Central memory CD4-positive, alpha-beta T cell (primary cell): ENCODE measurements at regions not wholly inside any gene's neighbourhood (a gene's known extent, or its start where the extent isn't known, plus 50 kb on each side); places are given as distances from the start of the nearest gene placed in this dataset.

Experiments
- DNase-seq: peaks from one replicate; pipeline ENCODE4 v3.0.0; 2022

DNA sequence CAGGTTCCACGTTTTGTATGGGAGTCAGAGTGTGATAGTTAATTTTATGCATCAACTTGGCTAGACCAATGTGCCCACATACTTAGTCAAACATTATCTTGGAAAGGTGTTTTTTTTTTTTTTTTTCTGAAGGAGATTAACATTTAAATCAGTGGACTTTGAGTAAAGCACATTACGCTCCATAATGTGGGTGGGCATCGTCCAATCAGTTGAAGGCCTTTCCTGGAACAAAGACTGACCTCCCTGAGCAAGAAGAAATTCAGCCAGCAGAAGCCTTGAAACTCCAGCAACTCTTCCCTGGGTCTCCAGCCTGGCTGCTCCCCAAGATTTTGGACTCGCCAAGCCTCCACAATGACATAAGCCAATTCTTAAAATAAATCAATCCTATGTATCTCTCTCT, 711.4 kb downstream of the MTRR start:
- no peak for DNase-seq

DNA sequence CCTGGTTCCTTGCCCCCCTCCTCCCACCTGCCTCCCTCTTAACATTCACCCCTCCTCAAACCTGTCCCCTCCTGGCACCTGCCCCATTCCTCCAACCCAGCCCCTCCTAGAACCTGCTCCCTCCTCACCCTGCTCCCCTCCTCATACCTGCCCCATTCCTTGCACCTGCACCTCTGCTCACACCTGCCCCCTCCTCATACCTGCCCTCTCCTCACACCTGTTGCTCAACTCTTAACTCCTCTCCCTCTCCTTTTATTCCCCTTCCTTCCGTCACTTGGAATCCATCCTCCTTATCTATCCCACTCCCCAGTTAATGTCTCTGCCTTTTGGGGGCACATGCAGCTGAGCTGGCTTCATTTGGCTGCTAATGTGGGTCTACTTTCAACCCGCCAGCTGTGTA, 712.1 kb downstream of the MTRR start:
- DNase-seq = no peak

DNA sequence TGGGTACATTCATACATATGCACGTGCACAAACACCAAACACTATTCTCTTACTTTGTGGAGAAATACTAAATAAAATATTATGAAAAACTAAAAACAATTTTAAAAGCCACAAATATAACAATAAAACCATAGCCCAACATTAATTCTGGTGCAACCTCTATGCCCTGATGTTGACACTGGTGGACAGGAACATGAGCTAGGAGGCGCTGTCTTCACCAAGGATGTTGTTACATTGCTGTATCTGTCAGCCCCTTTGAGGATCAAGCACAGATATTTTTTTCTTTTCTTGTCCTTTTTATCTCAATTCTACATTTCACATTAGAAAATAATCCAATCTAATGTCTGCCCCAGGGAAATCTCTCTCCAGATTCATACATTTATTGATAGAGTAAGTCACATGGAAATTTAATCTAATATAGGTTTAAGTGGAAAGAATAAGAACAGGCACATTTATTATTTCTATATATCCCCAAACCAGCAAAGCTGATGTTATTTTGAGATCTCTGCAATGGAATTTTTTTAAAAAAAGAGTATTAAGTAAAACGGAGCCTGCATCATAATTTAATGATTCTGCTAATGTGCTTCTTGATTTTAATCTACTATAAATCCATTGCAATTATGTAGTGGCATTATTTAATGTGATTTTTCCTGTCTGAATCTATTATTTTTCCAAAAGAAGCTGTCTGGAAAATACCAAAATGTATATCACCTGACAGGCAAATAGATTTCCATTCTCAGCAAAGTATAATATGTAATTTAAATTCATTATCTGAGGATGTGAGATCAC, 716.5 kb downstream of the MTRR start:
- no peak for DNase-seq

DNA sequence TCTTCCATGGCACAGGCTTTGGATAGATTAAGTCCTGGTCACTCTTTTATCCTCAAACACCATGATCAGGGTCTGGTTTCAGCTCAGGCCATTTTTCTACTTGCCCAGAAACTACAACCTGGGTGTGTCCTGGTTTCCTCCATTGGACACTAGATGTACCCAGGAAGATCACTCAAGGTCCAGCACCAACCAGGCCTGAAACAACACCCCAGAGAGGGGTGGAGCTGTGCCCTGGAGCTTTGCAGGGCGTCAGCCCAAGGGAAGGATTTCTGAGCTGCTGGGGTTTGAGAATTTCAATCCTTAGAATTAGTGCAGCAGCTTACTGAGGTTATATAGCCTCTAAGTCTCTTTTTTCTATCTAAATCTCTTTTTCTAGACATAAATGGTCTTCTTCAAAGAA, 722.0 kb downstream of the MTRR start:
- no peak for DNase-seq

DNA sequence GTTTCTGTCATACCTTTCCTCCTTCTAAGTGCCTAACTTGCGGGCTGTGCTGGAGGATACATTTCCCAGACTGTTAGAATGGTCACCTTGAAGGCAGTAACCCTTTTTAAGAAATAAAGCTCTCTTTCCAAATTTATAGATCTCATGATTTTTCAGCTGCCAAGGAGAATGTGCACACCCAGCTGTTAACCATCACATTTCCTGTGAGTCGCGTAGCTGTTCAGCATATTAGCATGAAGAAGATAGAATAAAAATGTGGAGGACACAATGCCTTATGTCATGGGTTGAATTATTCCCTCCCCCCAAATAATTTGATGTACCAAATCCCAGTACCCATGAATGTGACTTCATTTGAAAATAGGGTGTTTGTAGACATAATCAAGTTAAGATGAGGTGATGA, 729.4 kb downstream of the MTRR start:
- no peak for DNase-seq

DNA sequence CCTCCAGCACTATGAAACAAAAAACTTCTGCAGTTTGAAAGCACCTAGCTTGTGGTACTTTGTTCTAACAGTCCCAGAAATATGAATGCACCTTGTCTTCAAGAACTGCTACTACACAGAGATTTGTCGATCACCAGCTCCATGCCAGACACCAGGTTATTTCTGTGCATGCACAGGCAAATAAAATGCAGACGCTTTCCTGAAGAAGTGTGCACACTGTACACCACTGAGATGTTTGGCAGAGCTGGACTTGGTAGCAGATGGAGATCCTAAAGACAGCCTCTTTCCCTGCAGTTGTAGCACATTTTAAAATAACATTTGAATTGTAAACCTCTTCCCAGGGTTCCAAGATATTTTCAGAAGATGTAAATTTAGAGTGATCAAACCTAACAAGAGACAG, 730.0 kb downstream of the MTRR start:
- no peak for DNase-seq

DNA sequence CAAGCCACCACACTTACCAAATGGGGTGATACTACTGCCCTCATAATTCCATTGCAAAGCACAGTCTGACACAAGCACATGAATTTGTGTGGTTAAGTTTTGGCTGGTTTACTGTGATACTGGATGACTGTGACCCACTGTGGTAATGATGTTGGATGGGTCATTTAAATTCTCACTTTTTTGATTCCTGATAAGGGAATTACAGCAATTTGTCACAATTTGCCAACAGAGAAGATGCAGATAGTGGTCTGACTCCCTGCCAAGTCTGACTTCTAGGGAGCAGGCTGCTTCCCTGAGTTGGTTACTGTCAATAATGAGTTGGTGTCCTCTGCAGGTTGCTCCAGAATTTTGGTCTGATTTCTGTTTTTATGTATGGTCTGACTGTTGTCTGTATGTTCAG, 731.9 kb downstream of the MTRR start:
- DNase-seq = no peak

DNA sequence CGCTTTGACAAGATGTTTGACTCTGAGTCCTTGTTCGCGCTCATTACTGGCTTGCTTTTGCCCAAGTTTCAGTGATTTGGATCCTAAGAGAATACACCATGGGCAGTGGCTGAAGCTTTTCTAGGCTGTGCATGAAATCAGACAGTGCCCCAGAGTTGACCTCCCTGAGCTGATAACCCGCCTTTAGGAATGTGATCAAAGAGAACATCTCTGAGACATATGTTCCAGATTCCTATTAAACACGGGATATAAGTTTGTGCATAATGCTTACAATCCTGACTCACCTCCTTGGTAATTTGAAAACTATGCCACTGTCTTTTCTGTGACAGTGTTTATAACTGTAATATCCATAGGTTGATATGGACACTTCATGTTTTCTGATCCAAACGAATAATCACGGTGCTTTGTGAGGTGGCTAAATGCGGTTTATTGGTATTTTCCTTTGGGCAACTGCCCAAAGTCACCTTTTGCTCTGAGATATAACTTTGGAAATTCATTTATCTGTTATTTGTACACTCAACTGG, 732.9 kb downstream of the MTRR start:
- no peak for DNase-seq

DNA sequence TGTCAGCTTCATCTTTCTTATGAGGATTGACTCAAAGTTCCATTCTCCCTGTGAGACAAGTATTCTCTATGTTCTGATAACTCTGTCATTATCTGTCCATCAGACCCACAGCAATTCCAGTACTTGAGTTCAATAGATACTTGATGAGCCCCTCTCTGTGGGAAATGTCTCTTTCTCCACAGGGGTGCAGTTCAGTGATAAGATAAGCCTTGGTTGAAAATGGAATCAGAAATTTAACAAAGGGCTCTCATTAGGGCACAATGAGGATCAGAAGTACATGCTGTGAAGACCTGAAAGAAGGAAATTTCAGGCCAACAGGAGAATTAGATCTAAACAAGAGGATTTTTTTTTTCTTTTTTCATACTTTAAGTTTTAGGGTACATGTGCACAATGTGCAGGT, 737.3 kb downstream of the MTRR start:
- DNase-seq = no peak

DNA sequence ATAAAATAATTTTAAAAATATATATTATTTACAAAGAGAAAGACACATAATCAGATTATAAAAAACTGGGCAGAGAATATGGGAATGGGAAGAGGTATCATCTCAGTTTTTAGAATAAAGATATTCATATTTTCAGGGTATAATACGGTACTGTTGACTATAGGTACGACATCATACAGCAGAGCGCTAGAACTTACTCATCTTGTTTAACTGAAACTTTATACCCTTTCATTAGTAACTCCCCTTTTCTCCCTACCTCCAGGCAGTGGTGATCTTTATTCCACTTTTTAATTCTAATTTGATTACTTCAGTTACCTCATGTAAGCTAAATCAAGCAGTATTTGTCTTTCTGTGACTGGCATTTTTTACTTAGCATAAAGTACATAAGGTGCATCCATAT, 742.1 kb downstream of the MTRR start:
- no peak for DNase-seq

DNA sequence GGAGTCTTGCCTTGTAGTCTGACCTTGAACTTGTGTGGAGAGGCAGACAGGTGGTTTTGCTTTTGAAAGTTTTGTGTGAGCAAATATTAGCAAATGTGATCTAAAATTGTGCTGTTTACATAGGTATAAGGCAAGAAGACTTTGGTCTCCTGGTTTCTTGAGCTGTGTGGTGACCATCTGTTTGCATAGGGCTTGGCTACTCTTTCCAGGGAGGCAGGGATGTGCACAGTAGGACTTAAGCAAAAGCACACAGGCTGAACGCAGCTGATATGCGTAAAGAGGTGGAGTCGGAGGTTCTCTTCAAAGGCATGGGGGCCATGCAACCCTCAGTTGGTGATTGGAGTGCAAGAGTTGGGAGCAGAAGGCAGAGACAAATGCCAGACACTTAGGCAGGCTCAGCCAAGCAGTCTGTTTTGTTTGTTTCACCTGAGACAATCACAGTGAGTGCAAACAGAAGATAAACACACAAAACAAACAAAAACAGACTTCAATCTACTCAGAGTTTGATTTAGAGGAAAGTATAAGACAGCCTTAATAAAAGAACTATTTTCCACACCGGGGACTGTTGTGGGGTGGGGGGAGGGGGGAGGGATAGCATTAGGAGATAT, 744.2 kb downstream of the MTRR start:
- DNase-seq = no peak

DNA sequence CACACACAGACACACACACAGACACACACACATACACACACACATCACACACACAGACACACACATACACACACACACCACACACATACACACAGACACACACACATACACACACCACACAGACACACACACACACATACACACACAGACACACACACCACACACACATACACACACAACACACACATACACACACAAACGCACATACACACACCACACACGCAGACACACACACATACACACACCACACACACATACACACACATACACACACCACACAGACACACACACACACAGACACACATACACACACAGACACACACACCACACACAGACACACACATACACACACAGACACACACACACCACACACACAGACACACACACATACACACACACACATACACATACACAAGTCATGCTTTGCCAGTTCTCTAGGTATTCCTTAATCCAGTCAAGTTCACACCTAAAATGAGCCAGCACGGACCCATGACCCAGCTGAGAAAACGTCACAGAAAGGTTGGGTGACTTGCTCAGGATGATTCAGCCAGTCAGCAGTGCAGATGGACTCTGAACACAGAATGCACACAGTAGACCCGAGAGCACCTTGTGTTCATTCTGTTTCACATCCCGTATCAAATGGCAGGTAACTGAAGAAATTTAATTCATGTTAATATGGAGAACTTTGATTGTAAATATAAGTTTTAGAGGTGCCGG, 746.4 kb downstream of the MTRR start:
- no peak for DNase-seq

DNA sequence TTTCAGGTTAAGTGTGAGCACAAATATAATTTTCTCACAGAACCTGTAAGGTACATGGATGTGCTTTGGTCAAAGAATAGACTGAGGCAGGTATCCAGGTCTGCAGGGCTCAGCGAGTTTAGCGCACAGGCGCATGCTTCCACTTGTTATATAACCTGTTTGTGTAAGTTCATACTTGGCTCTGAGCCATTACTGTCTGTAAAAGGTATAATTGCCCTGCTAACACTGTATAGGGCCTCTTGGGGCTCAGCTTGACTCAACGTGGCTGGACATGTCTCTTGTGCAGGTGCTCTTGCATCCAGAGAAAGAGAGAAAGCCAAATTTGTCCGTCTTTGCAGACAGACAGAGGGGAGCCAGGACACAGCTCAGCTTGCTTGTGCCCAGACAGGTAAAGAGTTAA, 759.6 kb downstream of the MTRR start:
- no peak for DNase-seq

DNA sequence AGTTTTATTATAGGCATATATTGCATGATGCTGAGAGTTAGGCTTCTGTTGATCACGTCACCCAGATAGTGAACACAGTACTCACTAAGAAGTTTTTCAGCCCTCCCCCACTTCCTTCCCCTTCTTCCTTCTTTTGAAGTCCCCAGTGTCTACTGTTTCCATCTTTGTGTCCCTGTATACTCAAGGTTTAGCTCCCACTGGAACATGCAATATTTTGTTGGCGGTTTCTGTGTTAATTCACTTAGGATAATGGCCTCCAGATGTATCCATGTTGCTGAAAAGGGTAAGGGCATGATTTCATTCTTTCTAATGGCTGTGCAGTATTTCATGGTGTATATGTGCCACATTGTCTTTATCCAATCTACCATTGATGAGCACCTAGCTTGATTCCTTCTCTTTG, 764.3 kb downstream of the MTRR start:
- no peak for DNase-seq

DNA sequence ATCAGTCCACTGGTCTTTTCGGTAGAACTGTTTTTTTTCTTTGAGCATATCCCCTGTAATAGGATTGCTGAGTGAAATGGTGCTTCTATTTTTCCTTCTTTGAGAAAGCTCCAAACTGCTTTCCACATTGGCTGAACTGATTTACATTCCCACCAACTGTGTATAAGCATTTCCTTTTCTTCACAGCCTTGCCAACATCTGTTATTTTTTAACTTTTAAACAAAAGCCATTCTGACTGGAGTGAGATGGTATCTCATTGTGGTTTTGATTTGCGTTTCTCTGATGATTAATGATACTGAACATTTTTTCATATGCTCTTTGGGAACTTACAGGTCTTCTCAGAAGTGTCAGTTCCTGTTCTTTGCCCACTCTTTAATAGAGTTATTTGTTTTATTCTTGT, 764.7 kb downstream of the MTRR start:
- DNase-seq = no peak

DNA sequence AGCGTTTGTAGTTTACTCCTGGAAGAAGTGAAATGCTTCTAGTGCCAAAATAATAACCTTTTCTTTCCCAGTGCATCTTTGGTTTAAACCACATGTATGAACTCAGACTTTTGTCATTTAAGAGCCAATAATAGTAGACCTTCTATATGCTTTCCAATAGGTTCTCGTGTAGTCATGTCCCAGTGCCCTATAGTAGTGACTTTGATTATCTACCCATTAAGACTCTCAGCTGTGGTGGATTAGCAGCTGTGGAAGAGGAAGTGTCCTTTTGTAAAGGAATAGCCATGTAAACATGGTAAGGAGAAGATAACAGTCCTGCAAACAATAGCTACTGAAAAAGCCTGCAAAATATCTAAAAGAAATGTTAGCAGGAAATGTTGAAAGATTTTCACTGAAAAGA, 765.3 kb downstream of the MTRR start:
- DNase-seq = no peak

DNA sequence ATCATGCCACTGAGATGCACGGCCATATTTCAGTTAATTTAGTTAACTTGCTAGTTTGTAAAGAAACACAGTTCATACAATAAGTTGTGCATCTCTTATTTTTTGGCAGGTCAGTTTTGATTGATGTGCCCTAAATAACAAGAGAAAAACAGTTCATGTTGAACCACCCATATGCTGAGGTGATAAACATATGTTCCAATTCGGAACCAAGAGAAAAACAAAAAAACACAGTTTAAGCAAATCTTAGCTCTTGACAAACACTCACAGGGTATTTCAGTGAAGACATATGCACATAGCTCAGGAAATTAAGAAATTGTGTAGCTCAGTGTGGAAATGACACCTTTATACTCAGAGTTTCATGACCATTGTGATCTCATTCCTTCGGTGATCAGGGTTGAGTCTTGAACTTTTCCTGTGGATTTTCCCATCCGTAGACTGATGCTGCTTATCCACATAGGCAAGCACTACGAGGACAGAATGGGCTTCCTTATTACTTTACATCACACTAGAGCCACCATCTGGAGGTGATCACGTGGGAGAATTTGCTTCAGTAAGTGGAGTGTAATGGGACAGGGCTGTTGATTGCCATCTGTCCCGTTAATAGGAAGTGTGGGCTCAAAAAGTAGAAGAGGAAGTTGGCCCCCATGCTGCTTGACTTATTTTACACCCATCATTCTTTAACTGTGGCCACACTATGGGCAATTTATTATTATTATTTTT, 773.0 kb downstream of the MTRR start:
- DNase-seq = no peak

DNA sequence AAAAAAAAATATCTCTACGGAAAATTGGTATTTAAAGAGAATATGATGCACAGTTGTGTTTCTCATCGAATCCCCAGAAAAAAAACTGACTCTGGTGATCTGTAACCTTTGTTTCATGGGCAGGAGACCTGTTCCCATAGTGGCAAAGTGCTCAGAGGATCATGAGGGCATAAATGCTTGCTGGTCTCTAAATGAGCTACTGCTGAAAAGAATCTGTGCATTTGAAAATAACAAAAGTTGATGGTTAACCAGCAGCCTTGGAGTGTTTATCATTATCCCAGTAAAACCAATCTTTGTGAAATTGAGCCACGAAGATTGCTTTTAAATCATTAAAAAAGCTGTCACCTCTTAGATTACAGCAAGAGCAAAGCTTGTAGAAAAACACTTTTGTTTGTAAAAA, 775.4 kb downstream of the MTRR start:
- DNase-seq = no peak

DNA sequence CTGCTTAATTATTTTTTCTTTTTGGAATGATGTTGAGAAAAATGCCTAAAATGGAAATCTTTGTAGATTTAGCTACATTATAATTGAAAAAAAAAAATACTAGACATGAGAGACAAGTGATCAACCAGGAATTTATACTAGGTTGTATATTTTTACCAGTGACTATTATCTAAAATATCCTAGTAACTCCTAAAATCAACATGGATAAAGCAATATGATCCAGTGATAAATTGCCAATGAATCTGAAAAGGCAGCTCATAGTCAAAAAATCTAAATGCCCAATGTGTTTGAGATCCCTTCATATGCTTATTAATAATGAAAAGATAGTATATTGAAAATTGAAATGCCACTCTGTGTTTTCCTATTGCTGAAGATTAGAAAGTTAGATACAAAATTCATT, 778.2 kb downstream of the MTRR start:
- no peak for DNase-seq

DNA sequence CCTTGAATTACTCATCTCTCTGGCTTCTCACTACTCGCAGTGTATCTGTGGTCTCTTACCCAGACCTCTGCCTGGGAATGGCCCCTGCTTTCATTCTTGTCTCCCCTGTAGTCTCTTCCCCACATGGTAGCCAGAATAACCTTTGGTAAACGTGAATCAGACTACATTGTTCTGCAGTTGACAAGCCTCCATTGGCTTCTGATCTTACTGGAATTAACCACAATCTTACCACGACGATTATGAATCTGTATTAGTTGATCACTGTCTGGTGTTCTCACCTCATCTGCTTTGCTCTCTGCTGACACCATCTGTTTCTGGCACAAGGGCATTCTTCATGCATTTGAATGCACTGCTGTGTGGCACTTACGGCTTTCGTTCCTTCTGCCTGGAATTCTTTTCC, 781.2 kb downstream of the MTRR start:
- no peak for DNase-seq

DNA sequence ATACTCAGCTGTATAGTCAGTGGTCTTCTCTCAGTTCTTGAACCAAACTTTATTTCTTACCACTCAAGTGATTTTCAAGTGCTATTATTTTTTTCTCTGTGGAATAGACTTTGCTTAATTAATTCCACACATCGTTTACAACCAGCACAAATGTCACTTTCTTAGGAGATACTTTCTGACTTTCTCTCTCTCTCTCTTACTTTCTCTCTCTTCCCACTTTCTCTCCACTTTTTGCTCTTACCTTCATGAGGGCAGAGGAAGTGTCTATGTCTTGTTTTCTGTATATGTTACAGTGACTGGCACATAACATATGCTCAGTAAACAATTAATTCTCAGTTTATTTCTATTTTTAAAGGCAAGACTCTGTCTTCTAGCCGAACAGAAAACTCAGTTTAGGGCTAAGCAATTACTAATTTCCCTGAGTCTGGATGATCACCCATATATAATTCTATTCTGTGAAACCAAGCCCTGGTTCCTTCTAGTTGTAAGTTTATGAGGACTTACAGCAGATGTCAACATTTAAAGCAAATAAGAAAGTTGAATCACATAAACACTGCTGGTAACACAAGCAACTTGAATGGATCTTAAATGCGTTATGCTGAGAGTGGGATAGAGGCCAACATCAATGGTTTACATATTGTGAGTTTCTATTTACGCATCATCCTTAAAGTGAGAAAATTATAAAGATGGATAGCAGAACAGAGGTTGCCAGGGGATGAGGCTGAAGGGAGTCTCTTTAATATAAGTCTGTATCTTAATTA, 791.4 kb downstream of the MTRR start:
- no peak for DNase-seq

DNA sequence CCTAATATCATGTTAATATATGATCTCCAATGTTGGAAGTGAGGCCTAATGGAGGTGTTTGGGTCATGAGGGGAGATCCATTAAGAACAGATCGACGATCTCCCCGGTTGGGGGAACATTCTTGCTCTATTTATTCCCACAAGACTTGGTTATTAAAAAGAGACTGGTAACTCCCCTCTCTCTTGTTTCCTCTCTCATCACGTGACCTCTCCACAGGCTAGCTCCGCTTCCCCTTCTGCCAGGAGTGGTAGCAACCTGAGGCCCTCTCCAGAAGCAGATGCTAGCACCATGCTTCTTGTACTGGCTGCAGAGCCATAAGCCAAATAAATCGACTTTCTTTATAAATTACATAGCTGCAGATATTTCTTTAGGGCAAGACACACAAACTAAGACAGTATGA, 794.4 kb downstream of the MTRR start:
- no peak for DNase-seq

DNA sequence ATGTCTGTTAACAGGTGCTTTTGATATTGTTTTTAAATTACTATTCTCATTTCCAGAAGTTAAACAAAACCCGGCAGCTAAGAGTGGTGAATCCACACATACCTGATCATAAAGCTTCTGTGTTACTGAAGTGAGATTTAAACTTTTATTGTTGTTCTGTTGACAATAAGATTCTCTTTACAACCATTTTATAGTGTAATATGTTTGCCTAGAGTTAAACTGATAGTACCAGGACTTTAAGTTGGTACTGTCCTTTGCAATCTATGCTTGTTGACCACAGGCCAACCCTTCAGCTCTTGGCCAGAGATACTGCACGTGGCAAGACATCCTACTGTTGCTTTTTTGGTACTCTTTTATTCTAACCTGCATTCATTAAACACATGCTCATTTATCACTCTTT, 806.2 kb downstream of the MTRR start:
- DNase-seq = no peak
